DMS153 treated with DMSO at 0.1 percent for 48 hours (cell line): ENCODE measurements at regions not wholly inside any gene's neighbourhood (a gene's known extent, or its start where the extent isn't known, plus 50 kb on each side); places are given as distances from the start of the nearest gene placed in this dataset.
"Not testable (repeated sequence)": the region's sequence is repeated elsewhere in the genome, so short reads cannot be mapped to it uniquely, and the experiment has no call there.

Experiments used
- DNase-seq: peaks from one replicate; lab custom pipeline; 2025; ENCODE audit not compliant: unreplicated experiment; lab: John Stamatoyannopoulos, UW

DNA sequence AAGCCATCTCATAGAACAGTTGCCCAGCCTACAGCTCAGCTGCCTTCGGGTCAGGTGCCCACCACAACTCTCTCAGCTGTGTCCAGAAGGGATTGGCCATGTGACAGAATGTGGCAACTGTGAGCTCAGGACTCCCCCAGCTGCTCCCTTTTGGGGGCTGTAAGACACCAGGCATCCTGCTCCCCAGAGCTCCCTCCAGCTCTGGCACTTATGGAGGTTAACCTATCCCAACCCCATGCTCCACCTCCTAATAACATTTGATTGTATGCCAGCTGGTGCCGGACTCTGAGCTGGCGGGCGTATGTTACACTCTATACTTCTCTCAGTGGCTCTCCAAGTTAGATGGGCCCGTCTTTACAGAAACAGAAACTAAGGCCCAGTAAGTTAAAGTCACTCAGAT lies 222.8 kb downstream of the FAM43A start:
- no peak for DNase-seq

DNA sequence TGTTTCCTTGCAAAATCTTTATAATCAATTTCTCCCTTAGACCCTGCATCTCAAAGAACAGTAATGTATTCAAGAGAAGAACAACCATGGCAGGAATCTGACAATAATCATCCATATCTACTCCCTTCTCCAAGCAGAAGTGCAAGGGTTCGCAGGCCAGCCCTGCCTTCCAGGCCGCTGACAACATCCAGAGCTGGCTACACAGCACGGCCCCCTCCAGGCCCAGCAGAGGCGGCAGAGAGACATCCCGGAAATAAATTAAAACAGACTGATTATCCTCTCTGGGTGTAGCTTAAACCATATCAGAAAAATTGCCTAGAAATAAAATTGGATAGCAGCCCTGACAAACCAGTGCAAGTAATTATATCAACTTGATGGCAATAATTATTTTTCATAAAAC lies 223.3 kb downstream of the FAM43A start:
- no peak for DNase-seq

DNA sequence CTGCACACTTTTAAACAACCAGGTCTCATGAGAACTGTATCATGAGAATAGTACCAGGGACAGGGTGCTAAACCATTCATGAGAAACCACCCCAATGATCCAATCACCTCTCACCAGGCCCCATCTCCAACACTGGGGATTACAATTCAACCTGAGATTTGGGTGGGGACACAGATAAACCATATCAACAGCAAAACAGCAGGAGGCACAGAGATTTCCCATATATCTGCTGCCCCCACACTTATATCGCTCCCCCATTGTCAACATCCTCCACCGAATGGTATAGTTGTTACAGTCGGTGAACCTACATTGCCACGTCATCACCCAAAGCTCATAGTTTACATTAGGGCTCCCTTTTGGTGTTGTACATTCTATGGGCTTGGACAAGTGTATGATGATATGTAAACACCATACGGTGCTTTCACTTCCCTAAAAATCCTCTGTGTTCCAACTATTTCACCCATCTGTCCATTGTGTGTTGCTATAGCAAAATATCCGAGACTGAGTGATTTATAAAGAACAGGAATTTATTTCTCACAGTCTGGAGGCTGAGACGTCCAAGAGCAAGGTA lies 224.8 kb downstream of the FAM43A start:
- no peak for DNase-seq

DNA sequence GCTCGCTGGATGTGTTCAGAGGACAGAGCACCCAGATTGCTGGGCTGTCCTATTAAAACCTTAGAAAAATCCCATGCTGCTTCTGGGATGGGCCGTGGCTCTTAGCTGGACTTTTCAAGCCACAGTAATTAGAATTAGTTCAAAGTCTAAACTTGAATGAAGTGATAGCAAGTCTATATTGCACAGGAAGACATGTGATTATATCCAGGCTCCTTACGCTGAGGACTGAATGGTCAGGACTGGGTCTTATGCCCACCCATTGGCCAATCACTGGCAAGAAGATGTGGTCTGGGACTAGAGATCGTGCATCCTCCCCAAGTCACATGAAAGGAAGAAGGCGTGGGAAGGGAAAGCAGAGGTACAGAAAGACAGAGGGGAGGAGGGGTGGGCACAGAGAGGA lies 227.6 kb downstream of the FAM43A start:
- DNase-seq = no peak

DNA sequence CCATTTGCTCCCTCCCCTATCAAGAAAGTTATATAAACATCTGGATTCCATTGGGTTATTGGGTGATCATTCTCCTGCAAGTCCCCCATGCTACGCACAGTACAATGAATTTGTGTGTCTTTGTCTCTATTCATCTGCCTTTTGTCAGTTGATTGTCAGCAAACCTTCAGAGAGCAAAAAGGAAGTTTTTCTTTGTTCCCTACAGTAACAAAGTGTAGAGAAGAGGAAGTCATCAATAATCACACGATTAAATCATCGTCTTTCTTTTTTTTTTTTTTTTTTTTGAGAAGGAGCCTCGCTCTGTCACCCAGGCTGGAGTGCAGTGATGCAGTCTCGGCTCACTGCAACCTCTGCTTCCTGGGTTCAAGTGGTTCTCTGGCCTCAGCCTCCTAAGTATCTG lies 239.2 kb downstream of the FAM43A start:
- DNase-seq = not testable (repeated sequence)

DNA sequence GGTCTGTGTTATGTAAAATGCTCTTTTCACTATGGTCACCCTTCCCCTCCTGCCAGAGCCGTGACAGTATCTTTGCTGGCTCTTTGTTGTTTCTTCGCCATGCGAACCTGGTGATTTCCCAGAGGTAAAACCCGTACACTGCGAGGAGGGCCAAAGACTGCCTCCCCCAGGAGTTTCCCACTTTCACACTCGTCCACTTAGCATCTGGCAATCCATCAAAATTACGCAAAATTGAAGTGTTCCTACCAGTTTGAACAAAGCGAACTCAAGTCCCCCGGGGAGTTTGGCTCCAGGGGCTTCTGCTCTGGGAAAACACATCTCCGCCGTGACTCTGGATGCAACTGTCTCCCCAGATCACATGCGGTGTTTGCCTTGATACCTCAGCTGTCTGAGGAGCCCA lies 239.9 kb downstream of the FAM43A start:
- DNase-seq = no peak

DNA sequence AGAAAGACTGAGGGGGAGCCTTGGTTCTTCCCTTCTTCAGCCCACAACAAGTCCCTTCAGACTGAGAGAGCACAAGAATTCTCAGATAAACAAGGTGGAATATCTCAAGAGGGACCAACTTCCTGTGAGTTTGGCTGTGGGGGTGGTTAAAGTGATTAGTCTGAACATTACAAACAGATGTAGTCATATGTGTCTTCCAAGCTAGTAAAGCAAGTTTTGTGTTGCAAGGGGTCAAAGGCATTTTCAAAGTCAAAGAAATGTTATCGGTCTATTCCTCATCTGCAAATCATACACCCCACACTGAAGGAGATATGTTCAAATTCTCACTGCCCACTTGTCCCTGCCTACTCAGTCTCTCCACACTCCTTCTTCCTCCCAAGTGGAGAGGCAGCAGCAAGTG lies 242.5 kb downstream of the FAM43A start:
- no peak for DNase-seq

DNA sequence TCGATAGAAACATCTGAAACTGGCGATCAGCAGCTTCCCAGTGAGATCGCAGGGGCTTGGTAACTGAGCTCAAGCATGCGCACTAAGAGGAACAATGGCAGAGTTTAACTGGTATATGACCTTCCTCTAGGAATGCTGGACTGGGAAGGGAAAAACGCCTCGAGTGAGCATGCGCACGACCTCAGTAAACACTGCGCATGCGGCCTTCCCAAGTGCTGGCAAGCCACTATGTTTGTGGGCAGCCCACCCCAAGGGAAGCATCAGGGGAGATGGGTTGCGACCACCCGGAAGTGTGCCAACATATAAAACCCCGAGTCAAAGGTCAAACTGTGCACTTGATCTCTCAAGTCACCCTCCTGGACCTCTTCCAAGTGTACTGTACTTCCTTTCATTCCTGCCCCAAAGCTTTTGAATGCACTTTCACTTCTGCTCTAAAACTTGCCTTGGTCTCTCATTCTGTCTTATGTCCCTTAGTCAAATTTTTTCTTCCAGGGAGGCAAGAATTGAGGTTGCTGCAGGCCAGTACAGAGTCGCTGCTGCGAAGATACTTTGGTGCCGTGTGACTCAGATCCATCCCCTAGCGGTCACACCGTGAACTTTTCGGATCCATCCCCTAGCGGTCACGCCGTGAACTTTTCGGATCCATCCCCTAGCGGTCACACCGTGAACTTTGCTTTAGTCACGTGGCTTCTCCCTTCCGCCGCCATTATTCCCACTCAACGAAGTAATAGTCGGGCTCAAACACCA lies 243.3 kb downstream of the FAM43A start:
- DNase-seq = no peak

DNA sequence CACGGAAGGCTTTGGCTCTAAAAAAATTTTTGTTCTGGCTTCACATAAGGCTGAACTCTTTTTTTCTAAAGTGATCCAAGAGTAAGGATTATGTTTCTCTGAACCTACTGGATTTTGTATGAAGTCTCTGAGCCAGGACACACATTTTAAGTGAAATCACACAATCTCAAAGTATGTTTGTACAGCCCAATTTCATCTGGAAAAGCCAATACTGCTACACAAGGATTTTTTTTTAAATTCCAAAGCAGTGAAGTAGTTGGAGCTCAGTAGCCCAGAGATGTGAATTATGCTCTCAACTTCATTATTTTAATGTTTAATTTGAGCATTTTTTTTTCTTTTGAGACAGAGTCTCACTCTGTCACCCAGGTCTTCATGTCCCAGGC lies 243.9 kb downstream of the FAM43A start:
- DNase-seq = no peak

DNA sequence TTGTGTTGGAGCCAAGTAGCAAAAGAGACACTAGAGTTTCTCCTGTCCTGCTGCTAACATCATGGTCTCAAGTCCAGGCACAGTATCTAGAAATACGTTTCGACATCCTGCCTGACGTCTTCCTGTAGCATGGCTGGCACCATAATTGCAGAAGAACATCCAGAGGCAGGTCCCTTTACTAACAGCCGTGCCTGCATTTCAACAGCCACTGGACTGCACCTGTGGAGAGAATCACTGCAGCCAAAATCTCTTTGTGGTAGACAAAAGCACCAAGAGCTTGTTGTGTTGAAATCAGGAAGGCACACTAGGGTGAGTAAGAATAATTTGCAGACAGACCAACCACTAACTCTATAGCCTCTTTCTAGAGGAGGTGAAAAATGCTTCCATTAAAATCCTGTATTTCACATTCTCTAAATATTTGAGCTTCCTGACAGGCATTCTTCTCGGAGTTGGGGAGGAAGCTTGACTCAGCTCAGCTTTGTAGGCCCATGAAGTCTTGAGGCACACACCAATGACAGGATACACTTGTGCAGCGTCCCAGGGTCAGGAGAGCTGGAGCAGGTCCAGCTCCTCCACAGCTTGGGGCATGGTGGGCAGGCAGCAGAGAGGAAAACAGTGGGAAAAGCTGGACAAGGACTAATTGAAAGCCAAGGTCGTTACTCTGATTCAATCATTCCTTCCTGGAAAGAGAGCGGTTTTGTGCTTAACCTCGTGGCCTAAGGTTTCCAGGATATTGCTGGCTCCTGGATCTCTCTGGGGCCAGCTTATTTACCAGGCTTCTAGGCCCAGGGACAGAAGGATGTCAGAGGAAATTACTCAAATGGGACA lies 244.9 kb downstream of the FAM43A start:
- no peak for DNase-seq

DNA sequence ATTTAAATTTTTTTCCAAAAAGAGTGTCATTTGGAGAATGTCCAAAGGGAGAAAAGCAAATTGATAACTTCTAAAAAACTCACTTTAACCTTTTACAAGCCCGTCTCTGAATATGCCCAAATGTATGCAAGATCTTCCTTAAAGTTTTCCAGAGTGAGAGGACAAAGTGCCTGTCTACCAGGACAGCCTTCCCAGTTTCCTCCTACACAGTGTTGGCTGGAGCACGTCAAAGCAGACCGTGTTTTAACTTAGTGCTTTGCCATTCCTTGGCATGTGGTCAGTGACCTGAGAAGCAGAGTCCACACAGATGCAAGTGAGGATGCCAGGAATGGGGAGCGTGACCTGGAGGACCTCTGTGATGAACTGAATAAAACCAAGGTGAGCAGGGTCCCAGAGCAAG lies 245.7 kb downstream of the FAM43A start:
- no peak for DNase-seq

DNA sequence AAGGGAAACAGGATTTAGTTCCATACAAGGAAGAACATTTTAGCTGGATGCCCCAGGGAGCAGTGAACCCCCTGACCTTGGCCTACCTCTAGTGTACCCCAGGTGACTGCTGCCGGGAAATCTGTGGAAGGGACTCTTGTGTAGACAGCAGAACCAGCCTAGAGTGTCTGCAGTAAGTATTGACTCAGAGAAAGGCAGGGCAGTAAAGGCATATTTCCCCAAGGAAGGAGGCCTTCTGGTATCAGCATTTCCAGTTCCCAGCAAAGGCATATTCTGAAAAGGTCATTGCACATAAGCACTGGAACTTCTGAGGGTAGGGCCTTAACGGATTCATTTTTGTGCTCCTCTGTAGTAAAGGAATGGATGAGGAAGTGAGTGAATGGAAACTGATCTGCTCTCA lies 246.2 kb downstream of the FAM43A start:
- no peak for DNase-seq

DNA sequence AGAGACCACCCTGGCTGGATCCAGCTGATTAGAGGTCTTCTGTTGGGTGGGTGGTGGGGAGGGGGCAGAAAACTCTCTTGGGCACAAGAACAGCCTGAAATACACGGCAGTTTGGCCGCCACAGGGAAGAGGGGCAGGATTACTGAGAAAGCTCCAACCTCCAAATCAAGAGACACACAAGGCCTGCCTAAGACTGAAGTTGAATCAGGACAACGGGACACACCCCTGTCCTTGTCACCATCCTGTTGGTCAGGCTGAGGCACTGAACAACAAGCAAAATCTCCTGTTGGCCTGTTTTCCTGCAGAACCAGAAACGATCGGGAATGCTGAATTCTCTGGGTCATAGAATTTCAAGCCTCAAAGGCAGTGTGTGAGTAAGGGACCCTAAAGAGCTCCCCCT lies 247.8 kb downstream of the FAM43A start:
- no peak for DNase-seq

DNA sequence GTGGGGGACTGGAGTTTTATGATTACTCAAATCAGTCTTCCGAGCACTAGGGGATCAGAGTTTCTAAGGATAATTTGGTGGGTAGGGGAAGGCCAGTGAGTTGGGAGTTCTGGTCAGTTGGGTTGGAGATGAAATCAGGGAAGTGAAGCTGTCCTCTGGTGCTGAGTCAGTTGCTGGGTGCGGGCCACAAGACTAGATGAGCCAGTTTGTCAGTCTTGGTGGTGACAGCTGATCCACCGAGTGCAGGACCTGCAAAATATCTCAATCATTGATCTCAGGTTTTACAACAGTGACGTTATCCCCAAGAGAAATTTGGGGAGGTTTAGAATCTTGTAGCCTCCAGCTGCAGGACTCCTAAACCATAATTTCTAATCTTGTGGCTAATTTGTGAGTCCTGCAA lies 249.4 kb downstream of the FAM43A start:
- DNase-seq = no peak

DNA sequence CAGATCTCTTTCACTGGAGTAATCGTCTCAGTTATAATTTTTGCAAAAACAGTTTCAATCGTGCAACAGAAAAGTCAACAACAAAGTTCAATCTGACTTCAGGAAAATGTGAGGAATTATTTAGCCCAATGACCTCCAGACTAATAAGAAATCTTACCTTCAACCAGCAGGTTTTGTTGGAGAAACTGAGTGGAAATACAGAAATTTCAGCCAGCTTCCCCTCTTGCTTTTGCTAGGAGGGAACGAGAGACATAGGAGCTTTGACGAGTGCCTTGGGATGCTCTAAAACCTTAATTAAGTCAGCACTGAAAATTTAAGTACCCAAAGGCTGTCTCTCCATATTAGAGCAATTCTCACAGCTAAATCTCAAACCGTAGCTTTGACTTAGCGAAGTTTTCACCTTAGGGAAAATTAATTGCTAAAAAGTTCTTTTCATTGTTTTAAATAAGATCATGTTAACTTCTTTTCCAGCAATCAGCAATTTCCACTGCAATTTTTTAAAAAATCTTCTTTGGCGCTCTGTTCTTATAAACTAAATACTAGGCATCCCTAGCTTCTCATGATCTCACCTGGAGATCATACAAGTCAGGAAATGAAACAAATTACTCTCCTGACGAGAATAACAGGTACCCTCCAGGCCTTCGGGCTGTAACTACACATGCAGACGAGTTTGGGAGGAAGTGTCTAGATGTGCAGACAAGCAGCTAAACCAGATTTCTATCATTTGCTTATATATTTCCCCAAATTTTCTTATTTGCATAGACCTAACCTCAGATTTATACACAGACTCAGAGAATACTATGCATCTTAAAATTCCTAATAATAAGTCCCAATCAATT lies 250.2 kb downstream of the FAM43A start:
- no peak for DNase-seq

DNA sequence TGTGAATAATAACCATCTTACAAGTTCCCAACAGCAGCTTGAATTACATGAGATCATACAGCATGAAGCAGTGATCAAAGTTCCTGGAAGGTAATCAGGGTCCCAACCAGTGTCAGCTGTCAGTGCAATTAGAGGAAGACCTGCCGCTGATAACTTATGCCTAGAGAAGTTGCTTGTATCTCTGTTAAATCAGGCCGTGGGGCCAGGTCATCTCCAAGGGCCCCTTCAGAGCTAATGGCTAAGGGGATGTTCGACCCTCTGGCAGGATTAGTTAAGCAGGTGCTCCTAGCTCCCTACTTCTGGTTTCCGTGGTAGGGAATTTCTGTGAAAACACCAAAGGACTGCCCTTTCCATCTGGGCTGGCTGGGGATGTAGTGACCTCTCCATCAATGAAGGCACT lies 251.0 kb downstream of the FAM43A start:
- no peak for DNase-seq

DNA sequence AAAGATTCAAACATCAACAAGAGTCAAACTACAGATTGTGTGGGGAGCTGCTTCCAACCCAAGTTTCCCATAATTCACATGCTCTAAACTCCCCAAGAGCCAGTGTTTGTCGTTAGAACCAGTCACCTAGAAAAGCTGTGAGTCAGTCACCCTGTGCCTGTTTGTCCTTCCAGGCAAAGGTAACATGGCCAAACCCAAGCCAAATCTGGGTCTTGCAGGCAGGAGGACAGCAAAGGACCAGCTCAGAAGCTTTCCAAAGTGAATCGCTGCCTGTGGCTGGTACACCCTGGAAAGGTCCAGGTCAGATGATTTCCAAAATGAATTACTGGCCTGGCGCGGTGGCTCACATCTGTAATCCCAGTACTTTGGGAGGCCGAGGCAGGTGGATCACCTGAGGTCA lies 251.5 kb downstream of the FAM43A start:
- DNase-seq = no peak

DNA sequence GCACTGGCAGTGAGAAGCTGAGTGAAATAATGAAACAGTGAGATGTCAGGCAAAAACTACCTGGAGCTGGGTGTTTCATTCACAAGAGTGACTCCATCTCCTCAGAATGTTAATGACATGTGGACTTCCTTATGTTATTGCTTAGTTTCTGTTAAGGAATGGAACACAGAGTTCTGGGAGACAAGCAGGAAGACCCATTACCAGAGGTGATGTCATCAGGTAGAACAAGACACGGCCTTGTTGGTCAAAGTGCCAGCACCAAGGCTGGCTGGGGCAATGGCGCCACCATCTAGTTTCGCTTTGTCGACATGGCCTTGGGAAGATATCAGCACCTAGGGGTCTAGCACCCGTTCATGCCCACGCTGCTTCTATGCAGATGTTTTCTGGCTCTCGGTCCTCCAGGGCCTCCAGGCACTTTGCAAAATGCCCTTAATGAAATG lies 252.2 kb downstream of the FAM43A start:
- DNase-seq = no peak

DNA sequence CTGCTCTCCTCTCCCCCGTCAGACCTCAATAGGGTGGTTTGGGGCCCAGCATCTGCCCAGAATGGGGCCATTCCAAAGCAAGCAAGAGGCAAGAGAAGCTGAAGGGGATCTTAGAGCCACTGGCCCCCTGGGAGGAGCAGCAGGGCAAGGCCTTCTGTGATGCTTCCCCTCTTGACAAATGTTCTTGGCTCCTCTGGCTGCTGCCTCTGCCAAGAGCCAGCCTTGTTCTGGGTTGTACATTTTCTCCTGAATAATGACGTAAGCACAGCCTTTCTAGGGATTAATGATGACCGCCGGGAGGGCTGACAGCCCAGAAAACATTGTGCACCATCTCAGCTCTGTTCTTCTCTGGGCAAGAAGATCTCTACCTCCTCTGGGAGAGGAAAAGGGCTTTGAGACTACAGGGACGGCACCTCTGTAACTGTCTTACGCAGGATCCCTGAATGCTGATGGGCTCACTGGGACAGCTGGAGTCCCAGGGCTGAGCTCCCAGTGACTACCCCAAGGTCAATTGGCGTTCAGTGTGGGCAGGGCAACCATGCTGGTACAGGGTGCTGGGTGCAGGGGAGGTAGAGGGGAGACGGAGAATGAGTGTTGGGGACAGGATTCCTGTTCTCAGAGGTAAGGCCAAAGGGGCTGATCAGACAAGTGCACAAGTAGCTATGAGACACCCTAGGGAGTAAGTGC lies 253.3 kb downstream of the FAM43A start:
- DNase-seq = no peak

DNA sequence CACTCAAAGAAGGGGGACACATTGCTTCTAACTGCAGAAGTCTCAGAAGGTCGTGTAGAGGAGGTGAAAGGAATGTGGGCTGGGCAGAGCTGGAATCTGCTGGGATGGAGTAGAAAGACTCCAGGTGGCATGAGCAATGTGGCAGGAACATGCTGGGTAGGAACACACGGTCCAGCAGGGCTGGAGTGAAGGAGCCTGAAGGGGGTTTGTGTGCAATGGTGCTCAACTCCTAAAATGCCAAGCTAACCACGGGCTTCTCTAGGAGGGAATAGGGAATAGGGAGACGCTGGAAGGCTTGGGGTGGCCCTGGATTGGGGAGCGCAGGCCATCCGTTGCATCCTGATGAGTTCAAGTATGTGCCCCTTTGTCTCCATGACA lies 253.8 kb downstream of the FAM43A start:
- DNase-seq = no peak
